Upper lobe of left lung (tissue), 6 donors: ENCODE measurements at regions not wholly inside any gene's neighbourhood (a gene's known extent, or its start where the extent isn't known, plus 50 kb on each side); places are given as distances from the start of the nearest gene placed in this dataset.

Source experiments
- ATAC-seq, 2 donors: fragments of 200-7000 bp; cut with Tn5 transposase; one replicate each; pipeline ENCODE4 v1.9.1; 2022; ENCODE audit warnings: mild to moderate bottlenecking in 2 of 2, moderate library complexity in 2 of 2; ENCODE audit not compliant: low FRiP score in 2 of 2
- DNase-seq, 2 donors: peaks; one replicate each; pipeline ENCODE4 v3.0.0-alpha.2; 2019 to 2020
- H3K27ac ChIP-seq, 4 donors: fragments of 200-600 bp; sonication (generic); one replicate each; pipeline ENCODE4 v1.5.1; 2016 to 2019
- H3K27me3 ChIP-seq, 4 donors: fragments of 200-600 bp; sonication (generic); one replicate each; pipeline ENCODE4 v1.5.1; 2017 to 2019
- H3K36me3 ChIP-seq, 4 donors: fragments of 200-600 bp; sonication (generic); one replicate each; pipeline ENCODE4 v1.5.1; 2016 to 2019
- H3K4me1 ChIP-seq, 4 donors: fragments of 200-600 bp; sonication (generic); one replicate each; pipeline ENCODE4 v1.5.1; 2018 to 2019
- H3K4me3 ChIP-seq, 4 donors: fragments of 200-600 bp; sonication (generic); one replicate each; pipeline ENCODE4 v1.5.1; 2017 to 2019; ENCODE audit warnings: mild to moderate bottlenecking in 2 of 4, moderate library complexity in 1 of 4
- H3K9me3 ChIP-seq, 4 donors: fragments of 200-600 bp; sonication (generic); one replicate each; pipeline ENCODE4 v1.5.1; 2018 to 2019
- EP300 ChIP-seq, 4 donors: sonication (generic); formaldehyde crosslinking; IDR thresholded peaks; one replicate each; pipeline ENCODE4 v1.5.1; 2017; ENCODE audit warnings: antibody characterized with exemption in 4 of 4, control low read depth in 2 of 4
- POLR2A ChIP-seq, 4 donors: fragments of 450-650 bp; IDR thresholded peaks; one replicate each; pipeline ENCODE4 v1.5.1; 2016 to 2017; ENCODE audit warnings: antibody characterized with exemption in 4 of 4, mild to moderate bottlenecking in 2 of 4
- POLR2AphosphoS5 ChIP-seq, 2 donors: sonication (generic); formaldehyde crosslinking; IDR thresholded peaks; one replicate each; pipeline ENCODE4 v1.5.1; 2017; ENCODE audit warnings: antibody characterized with exemption in 2 of 2
- WGBS, 2 donors: methylation state at CpG; one replicate each; pipeline ENCODE4 v1.1.5; 2017 to 2018; 5-methylcytosine and 5-hydroxymethylcytosine counted together
- TF ChIP-seq, protein P1 (sequence below), 6 experiments: fragments of 450-650 bp in 4 of 6; fragments of 200-600 bp in 2 of 6; sonication (generic) in 2 of 6; IDR thresholded peaks; one replicate each; pipeline ENCODE4 v1.5.1; 2016 to 2019; ENCODE audit warnings: antibody characterized with exemption in 6 of 6
- donor health status: DM: no; HTN: no; CAD: no; lungs with moderate emphysema.
- donor health status: DM: no; HTN: yes; CAD: no; lungs with severe emphysema.

DNA sequence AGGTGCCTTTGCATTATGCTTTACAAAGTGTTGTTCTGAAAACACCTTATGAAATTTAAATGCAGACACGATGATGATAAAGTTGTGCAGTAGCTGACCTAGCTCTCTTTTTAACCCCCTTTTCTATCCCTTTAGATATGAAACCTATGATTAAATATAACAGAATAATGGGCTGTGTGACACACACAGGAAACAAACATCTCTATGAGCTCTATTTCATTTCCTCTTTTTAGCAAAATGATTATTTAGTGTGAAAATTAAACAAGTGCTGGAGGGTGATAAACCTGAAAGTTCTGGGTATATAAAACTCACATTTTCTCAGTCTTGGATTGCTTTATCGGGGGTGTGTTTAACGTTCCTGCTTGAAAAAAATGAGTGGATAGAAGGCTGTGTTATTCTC, 1310.5 kb upstream of the CELF2 start:
- Histone ChIP-seq H3K9me3 (peaks cover 0 to 3% (median 2%) of the 10 kb centered on the region in 4 donors), H3K27me3 (no peaks in the 10 kb centered on the region), H3K36me3 (no peaks in the 10 kb centered on the region), H3K4me3 (no peak overlapping the region), H3K27ac (no peak overlapping the region), H3K4me1 (no peaks in the 10 kb centered on the region)
- DNase-seq: no peak
- ATAC-seq: no peak
- 53 to 57% methylated on average over 3 of the region's 3 CpGs for WGBS, 2 donors
- TF ChIP-seq EP300 (IDR thresholded peaks at IDR 0.05) (no peak), POLR2AphosphoS5 (IDR thresholded peaks at IDR 0.05) (no peak), POLR2A (IDR thresholded peaks at IDR 0.05) (no peak)
- TF ChIP-seq, protein P1, sequence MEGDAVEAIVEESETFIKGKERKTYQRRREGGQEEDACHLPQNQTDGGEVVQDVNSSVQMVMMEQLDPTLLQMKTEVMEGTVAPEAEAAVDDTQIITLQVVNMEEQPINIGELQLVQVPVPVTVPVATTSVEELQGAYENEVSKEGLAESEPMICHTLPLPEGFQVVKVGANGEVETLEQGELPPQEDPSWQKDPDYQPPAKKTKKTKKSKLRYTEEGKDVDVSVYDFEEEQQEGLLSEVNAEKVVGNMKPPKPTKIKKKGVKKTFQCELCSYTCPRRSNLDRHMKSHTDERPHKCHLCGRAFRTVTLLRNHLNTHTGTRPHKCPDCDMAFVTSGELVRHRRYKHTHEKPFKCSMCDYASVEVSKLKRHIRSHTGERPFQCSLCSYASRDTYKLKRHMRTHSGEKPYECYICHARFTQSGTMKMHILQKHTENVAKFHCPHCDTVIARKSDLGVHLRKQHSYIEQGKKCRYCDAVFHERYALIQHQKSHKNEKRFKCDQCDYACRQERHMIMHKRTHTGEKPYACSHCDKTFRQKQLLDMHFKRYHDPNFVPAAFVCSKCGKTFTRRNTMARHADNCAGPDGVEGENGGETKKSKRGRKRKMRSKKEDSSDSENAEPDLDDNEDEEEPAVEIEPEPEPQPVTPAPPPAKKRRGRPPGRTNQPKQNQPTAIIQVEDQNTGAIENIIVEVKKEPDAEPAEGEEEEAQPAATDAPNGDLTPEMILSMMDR (IDR thresholded peaks at IDR 0.05): no peak

DNA sequence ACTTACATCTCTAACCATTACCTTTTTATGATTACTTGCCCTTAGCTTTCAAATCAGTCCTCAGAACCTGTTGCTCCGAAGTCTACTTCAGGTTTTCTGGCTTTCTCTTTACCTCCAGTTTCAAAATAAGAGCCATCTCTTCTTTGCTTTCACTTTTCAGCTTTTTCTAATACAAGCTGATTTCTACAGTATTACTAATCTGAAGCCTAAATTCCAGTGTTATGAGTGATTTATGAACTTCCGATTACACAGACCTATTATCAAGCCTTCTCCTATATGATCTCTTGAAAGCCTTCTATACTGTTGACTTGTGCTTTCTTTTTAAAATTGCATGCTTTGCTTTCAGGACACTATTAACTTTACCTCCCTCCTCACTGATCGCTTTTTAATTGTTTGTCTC, 1307.8 kb upstream of the CELF2 start:
- Histone ChIP-seq H3K27me3 (no peaks in the 10 kb centered on the region), H3K36me3 (no peaks in the 10 kb centered on the region), H3K4me1 (no peaks in the 10 kb centered on the region), H3K27ac (no peak overlapping the region), H3K4me3 (no peak overlapping the region), H3K9me3 (peaks cover 6 to 14% (median 11%) of the 10 kb centered on the region in 4 donors)
- ATAC-seq (no peak), DNase-seq (no peak)
- WGBS, 2 donors: 68 to 74% methylated on average over 3 of the region's 3 CpGs
- TF ChIP-seq, protein P1 (IDR thresholded peaks at IDR 0.05): no peak
- TF ChIP-seq POLR2A (IDR thresholded peaks at IDR 0.05) (no peak), POLR2AphosphoS5 (IDR thresholded peaks at IDR 0.05) (no peak), EP300 (IDR thresholded peaks at IDR 0.05) (no peak)

DNA sequence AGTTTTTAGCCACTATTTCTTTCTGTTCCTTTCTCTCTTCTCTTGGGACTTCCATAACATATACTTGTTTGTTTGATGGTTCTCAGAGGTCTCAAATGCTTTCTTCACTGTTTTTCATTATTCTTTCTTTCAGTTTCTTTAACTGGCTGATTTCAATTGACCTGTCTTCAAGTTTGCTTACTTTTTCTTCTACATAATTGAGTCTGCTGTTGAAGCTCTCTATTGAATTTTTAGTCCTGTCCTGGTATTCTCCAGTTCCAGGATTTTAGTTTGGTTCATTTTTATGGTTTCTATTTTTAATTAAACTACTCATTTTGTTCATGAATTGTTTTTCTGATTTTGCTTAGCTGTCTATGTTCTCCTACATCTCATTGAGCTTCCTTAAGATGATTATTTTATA, 1305.3 kb upstream of the CELF2 start:
- Histone ChIP-seq H3K4me3 (no peak overlapping the region), H3K4me1 (no peaks in the 10 kb centered on the region), H3K27ac (no peak overlapping the region), H3K9me3 (peaks cover 6 to 14% (median 11%) of the 10 kb centered on the region in 4 donors), H3K36me3 (no peaks in the 10 kb centered on the region), H3K27me3 (no peaks in the 10 kb centered on the region)
- TF ChIP-seq, protein P1 (IDR thresholded peaks at IDR 0.05): no peak
- TF ChIP-seq EP300 (IDR thresholded peaks at IDR 0.05) (no peak), POLR2AphosphoS5 (IDR thresholded peaks at IDR 0.05) (no peak), POLR2A (IDR thresholded peaks at IDR 0.05) (no peak)
- ATAC-seq: no peak
- no peak for DNase-seq

DNA sequence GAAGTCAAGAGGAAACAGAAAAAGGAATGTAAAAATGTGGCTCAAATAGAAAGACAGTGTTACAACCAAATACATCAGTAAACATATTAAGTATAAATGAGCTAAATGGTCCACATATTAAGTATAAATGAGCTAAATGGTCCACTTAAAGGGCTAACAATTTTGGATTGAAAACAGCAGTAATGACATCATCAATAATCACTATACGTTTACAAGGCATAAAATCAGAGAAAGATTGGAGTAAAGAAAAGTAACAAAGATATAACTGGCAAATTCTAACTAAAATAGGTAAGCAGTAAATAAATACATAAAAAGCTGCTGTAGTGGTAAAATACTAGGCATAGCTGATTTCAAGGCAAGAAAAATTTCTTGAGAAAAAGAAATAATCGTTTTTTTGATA, 1298.4 kb upstream of the CELF2 start:
- no peak overlapping the region for H3K27ac ChIP-seq
- no peaks in the 10 kb centered on the region for H3K9me3 ChIP-seq
- no peaks in the 10 kb centered on the region for H3K36me3 ChIP-seq
- no peak for DNase-seq
- WGBS, 2 donors: 76 to 78% methylated on average over 2 of the region's 2 CpGs
- H3K4me3 ChIP-seq: no peak overlapping the region
- TF ChIP-seq POLR2AphosphoS5 (IDR thresholded peaks at IDR 0.05) (no peak), EP300 (IDR thresholded peaks at IDR 0.05) (no peak), POLR2A (IDR thresholded peaks at IDR 0.05) (no peak)
- TF ChIP-seq, protein P1 (IDR thresholded peaks at IDR 0.05): no peak
- ATAC-seq: no peak
- H3K4me1 ChIP-seq: no peaks in the 10 kb centered on the region
- H3K27me3 ChIP-seq: no peaks in the 10 kb centered on the region

DNA sequence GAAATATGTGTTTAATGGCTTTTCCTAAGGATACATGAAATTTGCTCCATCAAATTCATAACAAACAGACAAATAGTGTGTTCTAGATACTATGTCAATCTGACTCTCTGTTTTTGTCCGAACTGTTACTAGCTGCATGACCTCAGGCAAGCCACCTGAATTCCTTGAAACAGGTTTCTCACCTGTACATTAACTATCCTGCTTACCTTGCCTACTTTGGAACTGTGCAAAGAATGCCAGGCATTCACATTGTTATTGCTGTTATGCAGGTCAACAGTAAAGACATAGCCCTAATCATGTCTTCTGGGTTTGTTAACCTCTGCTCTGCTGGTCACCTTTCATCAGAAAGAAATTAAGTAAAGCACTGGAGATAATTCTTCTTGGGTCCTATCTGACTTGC, 1283.9 kb upstream of the CELF2 start:
- Histone ChIP-seq H3K4me1 (no peaks in the 10 kb centered on the region), H3K27ac (no peak overlapping the region), H3K27me3 (no peaks in the 10 kb centered on the region), H3K36me3 (no peaks in the 10 kb centered on the region), H3K4me3 (no peak overlapping the region), H3K9me3 (no peaks in the 10 kb centered on the region)
- WGBS, 2 donors: 36 to 52% methylated on average over 1 of the region's 1 CpG
- TF ChIP-seq, protein P1 (IDR thresholded peaks at IDR 0.05): no peak
- TF ChIP-seq POLR2AphosphoS5 (IDR thresholded peaks at IDR 0.05) (no peak), EP300 (IDR thresholded peaks at IDR 0.05) (no peak), POLR2A (IDR thresholded peaks at IDR 0.05) (no peak)
- DNase-seq: no peak
- no peak for ATAC-seq
